ENCODE measurements at regions not wholly inside any gene's neighbourhood (a gene's known extent, or its start where the extent isn't known, plus 50 kb on each side); places are given as distances from the start of the nearest gene placed in this dataset.

- Histone ChIP-seq H3K4me1 (ENCODE audit: control insufficient read depth in 5 of 5, insufficient read depth in 5 of 5, low read length in 5 of 5) (no peaks in the 10 kb centered on the region), H3K4me3 (ENCODE audit: low read depth in 1 of 5, low read length in 5 of 5) (no peak overlapping the region), H3K9me3 (ENCODE audit: control insufficient read depth in 5 of 5, low read length in 5 of 5) (no peaks in the 10 kb centered on the region), H3K27ac (ENCODE audit: low read depth, low read length) (no peak overlapping the region), H3K9ac (ENCODE audit: low read length in 5 of 5) (no peak overlapping the region), H3K36me3 (ENCODE audit: control insufficient read depth in 5 of 5, insufficient read depth in 5 of 5, low read length in 5 of 5) (no peaks in the 10 kb centered on the region), H3K27me3 (ENCODE audit: control insufficient read depth in 5 of 5, insufficient read depth in 4 of 5, low read length in 5 of 5) (no peaks in the 10 kb centered on the region)
These were observed 260.4 kb upstream of the DPYD start for GRCh38 chr1:98181036-98181764.

GRCh38 chr1:98179151-98179773, 258.4 kb upstream of the DPYD start:
- no peak overlapping the region for H3K4me3 ChIP-seq (ENCODE audit: low read depth in 1 of 5, low read length in 5 of 5)
- no peaks in the 10 kb centered on the region for H3K9me3 ChIP-seq (ENCODE audit: control insufficient read depth in 5 of 5, low read length in 5 of 5)
- H3K4me1 ChIP-seq (ENCODE audit: control insufficient read depth in 5 of 5, insufficient read depth in 5 of 5, low read length in 5 of 5) = no peaks in the 10 kb centered on the region
- no peak overlapping the region for H3K9ac ChIP-seq (ENCODE audit: low read length in 5 of 5)
- no peaks in the 10 kb centered on the region for H3K27me3 ChIP-seq (ENCODE audit: control insufficient read depth in 5 of 5, insufficient read depth in 4 of 5, low read length in 5 of 5)
- H3K27ac ChIP-seq (ENCODE audit: low read depth, low read length) = no peak overlapping the region
- no peaks in the 10 kb centered on the region for H3K36me3 ChIP-seq (ENCODE audit: control insufficient read depth in 5 of 5, insufficient read depth in 5 of 5, low read length in 5 of 5)

- no peaks in the 10 kb centered on the region for H3K27me3 ChIP-seq (ENCODE audit: control insufficient read depth in 5 of 5, insufficient read depth in 4 of 5, low read length in 5 of 5)
These were observed 256.9 kb upstream of the DPYD start for GRCh38 chr1:98177751-98178150.

GRCh38 chr1:98176936-98177335, 256.1 kb upstream of the DPYD start:
- H3K36me3 ChIP-seq (ENCODE audit: control insufficient read depth in 5 of 5, insufficient read depth in 5 of 5, low read length in 5 of 5) = no peaks in the 10 kb centered on the region
- no peak overlapping the region for H3K4me3 ChIP-seq (ENCODE audit: low read depth in 1 of 5, low read length in 5 of 5)
- H3K9me3 ChIP-seq (ENCODE audit: control insufficient read depth in 5 of 5, low read length in 5 of 5) = no peaks in the 10 kb centered on the region

More at GRCh38 chr1:98177751-98178150, 256.9 kb upstream of the DPYD start:
- H3K4me1 ChIP-seq (ENCODE audit: control insufficient read depth in 5 of 5, insufficient read depth in 5 of 5, low read length in 5 of 5) = no peaks in the 10 kb centered on the region
- no peak overlapping the region for H3K4me3 ChIP-seq (ENCODE audit: low read depth in 1 of 5, low read length in 5 of 5)
- no peaks in the 10 kb centered on the region for H3K9me3 ChIP-seq (ENCODE audit: control insufficient read depth in 5 of 5, low read length in 5 of 5)
- H3K9ac ChIP-seq (ENCODE audit: low read length in 5 of 5) = no peak overlapping the region
- H3K27ac ChIP-seq (ENCODE audit: low read depth, low read length) = no peak overlapping the region
- H3K36me3 ChIP-seq (ENCODE audit: control insufficient read depth in 5 of 5, insufficient read depth in 5 of 5, low read length in 5 of 5) = no peaks in the 10 kb centered on the region

GRCh38 chr1:98176414-98176813, 255.6 kb upstream of the DPYD start:
- no peak overlapping the region for H3K4me3 ChIP-seq (ENCODE audit: low read depth in 1 of 5, low read length in 5 of 5)
- no peak overlapping the region for H3K27ac ChIP-seq (ENCODE audit: low read depth, low read length)
- no peaks in the 10 kb centered on the region for H3K9me3 ChIP-seq (ENCODE audit: control insufficient read depth in 5 of 5, low read length in 5 of 5)
- no peaks in the 10 kb centered on the region for H3K27me3 ChIP-seq (ENCODE audit: control insufficient read depth in 5 of 5, insufficient read depth in 4 of 5, low read length in 5 of 5)
- no peak overlapping the region for H3K9ac ChIP-seq (ENCODE audit: low read length in 5 of 5)
- no peaks in the 10 kb centered on the region for H3K36me3 ChIP-seq (ENCODE audit: control insufficient read depth in 5 of 5, insufficient read depth in 5 of 5, low read length in 5 of 5)
- H3K4me1 ChIP-seq (ENCODE audit: control insufficient read depth in 5 of 5, insufficient read depth in 5 of 5, low read length in 5 of 5) = no peaks in the 10 kb centered on the region

More at GRCh38 chr1:98176936-98177335, 256.1 kb upstream of the DPYD start:
- H3K27ac ChIP-seq (ENCODE audit: low read depth, low read length) = no peak overlapping the region
- no peaks in the 10 kb centered on the region for H3K4me1 ChIP-seq (ENCODE audit: control insufficient read depth in 5 of 5, insufficient read depth in 5 of 5, low read length in 5 of 5)
- H3K9ac ChIP-seq (ENCODE audit: low read length in 5 of 5) = no peak overlapping the region
- H3K27me3 ChIP-seq (ENCODE audit: control insufficient read depth in 5 of 5, insufficient read depth in 4 of 5, low read length in 5 of 5) = no peaks in the 10 kb centered on the region

- Histone ChIP-seq H3K36me3 (ENCODE audit: control insufficient read depth in 5 of 5, insufficient read depth in 5 of 5, low read length in 5 of 5) (no peaks in the 10 kb centered on the region), H3K4me3 (ENCODE audit: low read depth in 1 of 5, low read length in 5 of 5) (no peak overlapping the region), H3K27me3 (ENCODE audit: control insufficient read depth in 5 of 5, insufficient read depth in 4 of 5, low read length in 5 of 5) (no peaks in the 10 kb centered on the region), H3K27ac (ENCODE audit: low read depth, low read length) (no peak overlapping the region), H3K9me3 (ENCODE audit: control insufficient read depth in 5 of 5, low read length in 5 of 5) (no peaks in the 10 kb centered on the region), H3K4me1 (ENCODE audit: control insufficient read depth in 5 of 5, insufficient read depth in 5 of 5, low read length in 5 of 5) (no peaks in the 10 kb centered on the region), H3K9ac (ENCODE audit: low read length in 5 of 5) (no peak overlapping the region)
These were observed 251.7 kb upstream of the DPYD start for GRCh38 chr1:98172578-98172977.

- Histone ChIP-seq H3K4me1 (ENCODE audit: control insufficient read depth in 5 of 5, insufficient read depth in 5 of 5, low read length in 5 of 5) (no peaks in the 10 kb centered on the region), H3K4me3 (ENCODE audit: low read depth in 1 of 5, low read length in 5 of 5) (no peak overlapping the region), H3K9ac (ENCODE audit: low read length in 5 of 5) (no peak overlapping the region), H3K27me3 (ENCODE audit: control insufficient read depth in 5 of 5, insufficient read depth in 4 of 5, low read length in 5 of 5) (no peaks in the 10 kb centered on the region), H3K9me3 (ENCODE audit: control insufficient read depth in 5 of 5, low read length in 5 of 5) (no peaks in the 10 kb centered on the region), H3K36me3 (ENCODE audit: control insufficient read depth in 5 of 5, insufficient read depth in 5 of 5, low read length in 5 of 5) (no peaks in the 10 kb centered on the region), H3K27ac (ENCODE audit: low read depth, low read length) (no peak overlapping the region)
These were observed 251.2 kb upstream of the DPYD start for GRCh38 chr1:98172022-98172421.

GRCh38 chr1:98164509-98164908, 243.7 kb upstream of the DPYD start:
- Histone ChIP-seq H3K27ac (ENCODE audit: low read depth, low read length) (no peak overlapping the region), H3K4me3 (ENCODE audit: low read depth in 1 of 5, low read length in 5 of 5) (no peak overlapping the region), H3K4me1 (ENCODE audit: control insufficient read depth in 5 of 5, insufficient read depth in 5 of 5, low read length in 5 of 5) (no peaks in the 10 kb centered on the region), H3K9ac (ENCODE audit: low read length in 5 of 5) (no peak overlapping the region), H3K36me3 (ENCODE audit: control insufficient read depth in 5 of 5, insufficient read depth in 5 of 5, low read length in 5 of 5) (no peaks in the 10 kb centered on the region), H3K27me3 (ENCODE audit: control insufficient read depth in 5 of 5, insufficient read depth in 4 of 5, low read length in 5 of 5) (no peaks in the 10 kb centered on the region), H3K9me3 (ENCODE audit: control insufficient read depth in 5 of 5, low read length in 5 of 5) (no peaks in the 10 kb centered on the region)

- Histone ChIP-seq H3K4me1 (ENCODE audit: control insufficient read depth in 5 of 5, insufficient read depth in 5 of 5, low read length in 5 of 5) (no peaks in the 10 kb centered on the region), H3K9ac (ENCODE audit: low read length in 5 of 5) (no peak overlapping the region), H3K9me3 (ENCODE audit: control insufficient read depth in 5 of 5, low read length in 5 of 5) (peaks cover 0 to 5% (median 0%) of the 10 kb centered on the region in 5 donors), H3K4me3 (ENCODE audit: low read depth in 1 of 5, low read length in 5 of 5) (no peak overlapping the region), H3K27ac (ENCODE audit: low read depth, low read length) (no peak overlapping the region), H3K36me3 (ENCODE audit: control insufficient read depth in 5 of 5, insufficient read depth in 5 of 5, low read length in 5 of 5) (no peaks in the 10 kb centered on the region), H3K27me3 (ENCODE audit: control insufficient read depth in 5 of 5, insufficient read depth in 4 of 5, low read length in 5 of 5) (no peaks in the 10 kb centered on the region)
These were observed 236.9 kb upstream of the DPYD start for GRCh38 chr1:98157524-98158313.

GRCh38 chr1:98147280-98147679, 226.4 kb upstream of the DPYD start:
- no peaks in the 10 kb centered on the region for H3K4me1 ChIP-seq (ENCODE audit: control insufficient read depth in 5 of 5, insufficient read depth in 5 of 5, low read length in 5 of 5)
- H3K27ac ChIP-seq (ENCODE audit: low read depth, low read length) = no peak overlapping the region
- H3K4me3 ChIP-seq (ENCODE audit: low read depth in 1 of 5, low read length in 5 of 5) = no peak overlapping the region

More at GRCh38 chr1:98147280-98147679, 226.4 kb upstream of the DPYD start:
- peaks cover 0 to 20% (median 4%) of the 10 kb centered on the region in 5 donors for H3K9me3 ChIP-seq (ENCODE audit: control insufficient read depth in 5 of 5, low read length in 5 of 5)
- no peak overlapping the region for H3K9ac ChIP-seq (ENCODE audit: low read length in 5 of 5)
- H3K27me3 ChIP-seq (ENCODE audit: control insufficient read depth in 5 of 5, insufficient read depth in 4 of 5, low read length in 5 of 5) = no peaks in the 10 kb centered on the region
- H3K36me3 ChIP-seq (ENCODE audit: control insufficient read depth in 5 of 5, insufficient read depth in 5 of 5, low read length in 5 of 5) = no peaks in the 10 kb centered on the region
